ENCODE measurements at regions not wholly inside any gene's neighbourhood (a gene's known extent, or its start where the extent isn't known, plus 50 kb on each side); places are given as distances from the start of the nearest gene placed in this dataset.

DNA sequence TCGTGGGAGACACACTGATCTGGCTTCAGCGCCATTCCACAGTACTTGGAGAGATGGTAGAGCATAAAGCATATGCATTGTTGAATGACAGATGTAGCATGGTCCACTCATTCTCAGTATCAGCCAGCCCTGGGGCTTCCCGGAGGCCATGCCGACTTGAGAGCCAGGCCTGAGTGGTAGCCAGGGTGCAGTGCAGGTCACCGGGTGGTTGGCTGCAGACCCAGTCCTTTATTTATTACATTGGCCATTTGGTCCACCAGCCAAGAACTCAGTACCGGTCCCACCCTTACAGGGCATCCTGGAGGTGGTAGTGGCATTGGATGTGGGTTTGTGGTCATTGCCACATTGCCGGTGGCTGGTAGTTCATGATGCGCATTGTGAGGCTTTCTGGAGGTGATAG is 121.6 kb upstream of the RTL1 start:
- DNase-seq (ENCODE audit: low read depth in 2 of 2) = no peak

DNA sequence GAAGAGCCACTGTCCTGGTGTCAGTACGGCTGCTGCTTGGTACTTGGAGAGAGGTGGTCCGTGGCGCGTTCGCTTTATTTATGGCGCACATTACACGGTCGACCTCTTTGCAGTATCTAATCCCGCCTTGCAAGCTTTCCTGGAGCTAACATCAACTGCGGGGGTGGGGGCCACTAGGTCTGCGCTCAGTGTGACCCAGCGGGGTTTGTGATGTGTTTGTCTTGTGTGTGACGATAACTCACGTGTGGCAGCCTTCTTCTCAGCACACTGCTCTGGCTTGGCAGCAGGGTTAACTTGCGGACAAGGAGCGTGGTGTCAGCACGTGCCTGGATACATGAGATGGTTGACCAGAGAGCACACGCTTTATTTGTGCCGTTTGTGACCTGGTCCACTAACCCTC is 122.2 kb upstream of the RTL1 start:
- no peak for DNase-seq (ENCODE audit: low read depth in 2 of 2)

- no peak for DNase-seq (ENCODE audit: low read depth in 2 of 2)
Measured at GRCh38 chr14:101026341-101026740, 122.8 kb upstream of the RTL1 start.

GRCh38 chr14:101027291-101027690 is 123.8 kb upstream of the RTL1 start:
- DNase-seq (ENCODE audit: low read depth in 2 of 2) = no peak

DNA sequence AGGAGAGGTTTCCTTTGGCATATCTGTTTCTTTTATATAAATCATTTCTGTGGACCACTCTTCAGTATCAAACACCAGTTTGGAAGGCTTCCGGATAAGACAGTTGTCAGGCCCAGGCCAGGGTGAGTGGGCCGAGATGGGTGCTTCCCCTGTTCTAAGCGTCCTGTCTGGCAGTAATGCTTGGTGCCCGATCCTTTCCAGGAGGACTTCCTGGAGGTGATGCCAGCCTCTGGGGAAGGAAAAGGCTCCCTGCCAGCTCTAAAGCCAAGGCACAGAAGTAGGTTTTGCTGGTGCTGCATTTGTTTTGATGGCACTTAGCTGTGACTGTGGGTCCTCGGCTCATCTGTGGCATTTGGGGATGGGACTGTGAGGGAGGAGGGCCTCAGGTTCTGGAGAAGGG is 124.4 kb upstream of the RTL1 start:
- no peak for DNase-seq (ENCODE audit: low read depth in 2 of 2)

GRCh38 chr14:101028971-101029667 is 125.6 kb upstream of the RTL1 start:
- no peak for DNase-seq (ENCODE audit: low read depth in 2 of 2)

- DNase-seq (ENCODE audit: low read depth in 2 of 2) = no peak
Measured at GRCh38 chr14:101029668-101030290, 126.3 kb upstream of the RTL1 start.

GRCh38 chr14:101030586-101030985 is 127.1 kb upstream of the RTL1 start:
- DNase-seq (ENCODE audit: low read depth in 2 of 2) = no peak

DNA sequence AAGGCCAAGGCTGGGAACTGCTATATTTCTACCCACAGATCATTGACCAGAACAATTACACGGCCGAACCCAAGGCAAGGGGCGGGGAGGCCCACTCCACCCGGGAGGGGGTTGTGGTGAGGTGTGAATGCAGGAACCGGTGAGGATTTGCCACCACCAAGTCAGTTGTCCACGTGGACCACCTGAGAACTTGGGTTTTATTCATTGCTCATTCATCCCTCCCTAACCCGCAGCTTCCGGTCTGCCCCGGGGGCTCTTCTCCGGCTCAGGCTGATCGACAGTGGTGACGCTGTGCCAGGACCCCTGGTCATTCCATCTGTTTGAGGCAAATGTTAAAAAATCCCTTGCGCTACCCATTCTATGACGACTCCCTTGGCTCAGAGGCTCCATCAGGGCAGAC is 127.7 kb upstream of the RTL1 start:
- no peak for DNase-seq (ENCODE audit: low read depth in 2 of 2)

DNA sequence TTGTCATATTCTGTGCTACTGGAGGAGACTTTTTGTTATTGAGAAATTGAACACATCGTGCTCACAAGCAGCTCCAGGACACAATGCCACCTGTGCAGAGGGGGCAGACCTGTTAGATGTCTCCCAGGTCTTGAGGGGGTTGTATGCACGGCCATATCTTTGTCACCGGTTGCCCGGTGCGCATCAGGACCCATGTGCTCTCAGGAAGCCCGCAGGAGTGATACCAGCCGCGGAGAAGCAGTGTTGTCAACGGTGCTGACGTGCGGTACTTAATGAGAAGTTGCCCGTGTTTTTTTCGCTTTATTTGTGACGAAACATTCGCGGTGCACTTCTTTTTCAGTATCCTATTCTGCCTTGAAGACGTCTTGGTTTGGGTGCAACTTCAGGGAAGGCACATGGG is 128.2 kb upstream of the RTL1 start:
- no peak for DNase-seq (ENCODE audit: low read depth in 2 of 2)

DNA sequence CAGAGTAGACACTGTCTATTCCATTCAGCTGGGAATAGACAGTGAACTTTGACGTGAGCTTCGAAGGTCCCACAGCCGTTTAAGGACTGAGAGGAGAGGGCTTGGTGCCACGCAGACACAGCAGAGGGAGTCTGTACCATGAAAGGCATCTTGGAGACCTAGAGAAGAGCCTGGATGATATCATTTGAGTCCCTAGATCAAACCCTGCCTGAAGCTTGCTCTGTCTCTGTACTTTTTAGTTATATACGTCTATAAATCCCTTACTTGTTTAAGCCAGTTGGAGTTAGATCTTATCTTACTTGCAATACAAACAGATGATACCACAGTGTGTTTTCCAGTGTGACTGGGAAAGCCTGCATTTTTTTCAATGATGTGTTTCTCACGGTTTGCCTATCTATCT is 128.9 kb upstream of the RTL1 start:
- DNase-seq (ENCODE audit: low read depth in 2 of 2) = no peak

- DNase-seq (ENCODE audit: low read depth in 2 of 2) = no peak
Measured at GRCh38 chr14:101033006-101033405, 129.5 kb upstream of the RTL1 start.

GRCh38 chr14:101033446-101034165 is 130.1 kb upstream of the RTL1 start:
- DNase-seq (ENCODE audit: low read depth in 2 of 2) = no peak

DNA sequence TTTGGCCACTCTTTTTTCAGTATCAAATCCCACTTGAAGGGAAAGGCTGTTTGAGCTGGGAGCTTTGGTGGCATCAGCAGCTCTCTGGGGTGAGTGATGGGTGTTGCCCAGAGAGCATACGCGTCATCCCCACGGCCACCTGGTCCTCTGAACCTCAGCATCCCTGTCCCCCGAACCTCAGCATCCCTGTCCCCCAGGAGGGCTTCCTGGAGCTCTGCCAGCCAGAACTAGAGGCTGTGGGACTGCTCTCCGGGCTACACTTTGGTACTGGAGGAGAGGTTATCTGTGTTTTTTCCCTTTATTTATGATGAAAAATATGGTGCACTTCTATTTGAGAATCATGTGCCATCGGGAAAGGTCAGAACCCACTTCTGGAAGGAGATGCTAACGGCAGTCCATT is 131.5 kb upstream of the RTL1 start:
- no peak for DNase-seq (ENCODE audit: low read depth in 2 of 2)

GRCh38 chr14:101035466-101036225 is 132.1 kb upstream of the RTL1 start:
- no peak for DNase-seq (ENCODE audit: low read depth in 2 of 2)

DNA sequence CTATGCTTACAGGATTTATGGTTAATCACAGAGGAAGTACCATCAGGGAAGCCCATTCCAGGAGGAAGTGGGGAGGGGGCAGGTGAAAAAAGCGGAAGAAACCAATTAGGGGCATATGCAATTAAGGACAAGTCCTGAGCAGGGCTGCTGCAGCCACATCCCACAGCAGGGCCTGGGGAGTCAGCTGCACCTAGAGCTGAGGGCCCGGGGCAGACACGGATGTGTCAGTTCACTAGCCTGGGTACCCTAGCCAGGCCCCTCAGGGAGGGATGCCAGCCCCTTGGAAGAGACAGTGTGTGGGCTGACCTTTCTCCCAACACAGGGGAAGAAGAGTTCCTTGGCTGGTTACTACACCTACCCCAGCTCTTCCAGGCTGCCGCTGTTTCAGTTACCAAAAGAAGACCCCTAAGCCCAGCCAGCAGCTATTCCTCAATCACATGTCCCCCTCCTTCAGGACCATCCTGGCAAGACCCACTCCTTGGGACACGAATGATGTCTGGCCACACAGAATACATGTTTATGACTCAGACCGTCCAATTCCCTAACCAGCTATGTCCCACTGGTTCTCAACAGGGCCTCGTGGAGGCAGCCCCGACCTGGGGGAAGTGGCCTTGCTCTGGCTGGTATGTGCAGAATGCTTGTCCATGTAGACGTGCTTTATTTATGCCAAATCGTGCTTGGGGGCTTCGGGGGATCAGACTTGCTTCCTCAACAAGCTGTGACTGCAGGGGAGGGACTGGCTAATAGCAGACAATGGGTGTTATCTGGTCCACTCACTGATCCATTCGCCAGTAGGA is 133.7 kb upstream of the RTL1 start:
- no peak for DNase-seq (ENCODE audit: low read depth in 2 of 2)

DNA sequence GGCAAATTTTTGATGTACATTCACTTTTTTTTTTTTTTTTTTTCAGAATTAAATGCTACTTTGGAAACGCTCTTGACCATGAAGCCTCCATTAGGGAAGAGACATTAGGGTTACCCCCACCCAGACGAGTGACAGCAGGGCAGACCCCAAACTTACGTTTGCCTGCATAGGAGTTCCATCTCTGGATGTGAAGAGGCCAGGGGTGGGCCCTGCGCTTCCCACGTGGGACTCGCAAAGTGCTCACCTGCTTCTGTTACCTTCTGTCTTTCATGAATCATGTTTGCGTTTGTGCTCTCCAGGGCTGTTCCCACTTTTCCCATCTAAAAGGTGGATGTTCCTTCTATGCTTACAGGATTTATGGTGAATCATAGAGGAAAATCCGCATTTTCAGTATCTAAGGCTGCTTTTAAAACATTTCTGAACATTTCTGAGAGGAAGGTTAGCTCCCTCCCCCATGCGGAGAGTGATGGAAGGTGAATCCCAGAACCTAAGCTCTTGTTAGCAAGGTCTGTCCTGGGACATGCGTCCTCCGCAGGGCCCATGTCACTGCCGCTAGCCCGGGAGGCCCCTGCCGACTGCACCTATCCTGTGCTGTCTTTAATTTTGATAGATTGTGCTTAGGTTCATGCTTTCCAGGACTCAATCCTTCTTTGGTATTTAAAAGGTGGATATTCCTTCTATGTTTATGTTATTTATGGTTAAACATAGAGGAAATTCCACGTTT is 135.7 kb upstream of the RTL1 start:
- no peak for DNase-seq (ENCODE audit: low read depth in 2 of 2)

GRCh38 chr14:101039755-101040138 is 136.2 kb upstream of the RTL1 start:
- DNase-seq (ENCODE audit: low read depth in 2 of 2) = no peak

- no peak for DNase-seq (ENCODE audit: low read depth in 2 of 2)
Measured at GRCh38 chr14:101040538-101041442, 137.3 kb upstream of the RTL1 start.

GRCh38 chr14:101043891-101044290 is 140.4 kb upstream of the RTL1 start:
- DNase-seq (ENCODE audit: low read depth in 2 of 2) = no peak

Measured in stimulated activated CD4-positive, alpha-beta T cell treated with anti-CD3 and anti-CD28 coated beads, Interleukin-4, amount 100 ng/mL, for 48 hours (primary cell).